DOHH2 (cell line): ENCODE measurements at regions not wholly inside any gene's neighbourhood (a gene's known extent, or its start where the extent isn't known, plus 50 kb on each side); places are given as distances from the start of the nearest gene placed in this dataset.

Experiments used
- H3F3A ChIP-seq: fragments of 200-600 bp; sonication (generic), shearing (Covaris generic); 2 replicates; pipeline ENCODE4 v1.6.0; 2016; ENCODE audit warnings: antibody characterized with exemption, mild to moderate bottlenecking; ENCODE audit not compliant: control insufficient read depth, insufficient read depth
- H3K27ac ChIP-seq: fragments of 200-600 bp; sonication (generic); 2 replicates; pipeline ENCODE4 v1.5.1; 2014; ENCODE audit warnings: low read depth, mild to moderate bottlenecking, low read length, moderate library complexity
- H3K27me3 ChIP-seq: fragments of 200-600 bp; sonication (generic); 2 replicates; pipeline ENCODE4 v1.6.1; 2014; ENCODE audit warnings: mild to moderate bottlenecking, low read length, mixed read lengths; ENCODE audit not compliant: control insufficient read depth
- H3K36me3 ChIP-seq: fragments of 200-600 bp; sonication (generic); 2 replicates; pipeline ENCODE4 v1.6.1; 2014; ENCODE audit warnings: mild to moderate bottlenecking, low read length, moderate library complexity, mixed read lengths; ENCODE audit not compliant: control insufficient read depth
- H3K4me1 ChIP-seq: fragments of 200-600 bp; sonication (generic); 2 replicates; pipeline ENCODE4 v1.6.1; 2014; ENCODE audit warnings: mild to moderate bottlenecking, low read length, mixed read lengths; ENCODE audit not compliant: control insufficient read depth
- H3K4me2 ChIP-seq: fragments of 200-600 bp; sonication (generic); 2 replicates; pipeline ENCODE4 v1.6.0; 2014; ENCODE audit warnings: mild to moderate bottlenecking, low read length, moderate library complexity
- H3K4me3 ChIP-seq: fragments of 200-600 bp; sonication (generic); 2 replicates; pipeline ENCODE4 v1.5.1; 2014; ENCODE audit warnings: mild to moderate bottlenecking, low read length, mixed read lengths
- H3K79me2 ChIP-seq: fragments of 200-600 bp; sonication (generic); 2 replicates; pipeline ENCODE4 v1.6.1; 2014; ENCODE audit warnings: mild to moderate bottlenecking, low read length, mixed read lengths; ENCODE audit not compliant: control insufficient read depth
- H3K9me2 ChIP-seq: fragments of 200-600 bp; sonication (generic); replicated peaks from 2 replicates; pipeline ENCODE4 v1.6.1; 2014; ENCODE audit warnings: mild to moderate bottlenecking, low read length, mixed read lengths; ENCODE audit not compliant: control insufficient read depth
- H3K9me3 ChIP-seq: fragments of 200-600 bp; sonication (generic); 2 replicates; pipeline ENCODE4 v1.6.1; 2014; ENCODE audit warnings: antibody characterized with exemption, low read length, mixed read lengths; ENCODE audit not compliant: control insufficient read depth, insufficient read depth
- H4K20me1 ChIP-seq: fragments of 200-600 bp; sonication (generic); 2 replicates; pipeline ENCODE4 v1.6.0; 2014; ENCODE audit warnings: low read depth, mild to moderate bottlenecking, antibody characterized with exemption, low read length, moderate library complexity; ENCODE audit not compliant: control insufficient read depth, insufficient read depth
- EZH2phosphoT487 ChIP-seq: fragments of 200-600 bp; sonication (generic); IDR thresholded peaks from 2 replicates; pipeline ENCODE4 v1.6.1; 2017; ENCODE audit warnings: borderline replicate concordance, mild to moderate bottlenecking, antibody characterized with exemption, low read length, moderate library complexity, mixed read lengths
- TF ChIP-seq, protein P1 (sequence below): fragments of 200-600 bp; sonication (generic); IDR thresholded peaks from one replicate; pipeline ENCODE4 v1.5.1; 2014; ENCODE audit warnings: antibody characterized with exemption, mild to moderate bottlenecking, low read depth, low read length; ENCODE audit not compliant: poor library complexity, severe bottlenecking

GRCh38 chr4:20381005-20381404 is 129.3 kb downstream of the SLIT2 start:
- Histone ChIP-seq H3K79me2 (no peaks in the 10 kb centered on the region), H3K4me2 (no peak overlapping the region), H3K4me3 (no peak overlapping the region), H3K9me2 (no peaks in the 10 kb centered on the region), H3K36me3 (no peaks in the 10 kb centered on the region), H3K27ac (no peak overlapping the region), H3F3A (no peaks in the 10 kb centered on the region), H3K9me3 (no peaks in the 10 kb centered on the region), H4K20me1 (no peaks in the 10 kb centered on the region), H3K4me1 (no peaks in the 10 kb centered on the region), H3K27me3 (no peaks in the 10 kb centered on the region)
- TF ChIP-seq EZH2phosphoT487, result no peak
- TF ChIP-seq, protein P1, sequence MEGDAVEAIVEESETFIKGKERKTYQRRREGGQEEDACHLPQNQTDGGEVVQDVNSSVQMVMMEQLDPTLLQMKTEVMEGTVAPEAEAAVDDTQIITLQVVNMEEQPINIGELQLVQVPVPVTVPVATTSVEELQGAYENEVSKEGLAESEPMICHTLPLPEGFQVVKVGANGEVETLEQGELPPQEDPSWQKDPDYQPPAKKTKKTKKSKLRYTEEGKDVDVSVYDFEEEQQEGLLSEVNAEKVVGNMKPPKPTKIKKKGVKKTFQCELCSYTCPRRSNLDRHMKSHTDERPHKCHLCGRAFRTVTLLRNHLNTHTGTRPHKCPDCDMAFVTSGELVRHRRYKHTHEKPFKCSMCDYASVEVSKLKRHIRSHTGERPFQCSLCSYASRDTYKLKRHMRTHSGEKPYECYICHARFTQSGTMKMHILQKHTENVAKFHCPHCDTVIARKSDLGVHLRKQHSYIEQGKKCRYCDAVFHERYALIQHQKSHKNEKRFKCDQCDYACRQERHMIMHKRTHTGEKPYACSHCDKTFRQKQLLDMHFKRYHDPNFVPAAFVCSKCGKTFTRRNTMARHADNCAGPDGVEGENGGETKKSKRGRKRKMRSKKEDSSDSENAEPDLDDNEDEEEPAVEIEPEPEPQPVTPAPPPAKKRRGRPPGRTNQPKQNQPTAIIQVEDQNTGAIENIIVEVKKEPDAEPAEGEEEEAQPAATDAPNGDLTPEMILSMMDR, result no peak

- Histone ChIP-seq H3K9me2 (no peaks in the 10 kb centered on the region), H3K9me3 (no peaks in the 10 kb centered on the region), H3K4me1 (no peaks in the 10 kb centered on the region), H3K4me3 (no peak overlapping the region), H3K27me3 (no peaks in the 10 kb centered on the region), H3K36me3 (no peaks in the 10 kb centered on the region), H3K79me2 (no peaks in the 10 kb centered on the region), H3K27ac (no peak overlapping the region), H3F3A (no peaks in the 10 kb centered on the region), H3K4me2 (no peak overlapping the region), H4K20me1 (no peaks in the 10 kb centered on the region)
- TF ChIP-seq, protein P1, result no peak
- TF ChIP-seq EZH2phosphoT487, result no peak
Observed at GRCh38 chr4:20383283-20383682, 131.6 kb downstream of the SLIT2 start.

GRCh38 chr4:20383969-20384368 is 132.3 kb downstream of the SLIT2 start:
- Histone ChIP-seq H3K9me2 (no peaks in the 10 kb centered on the region), H4K20me1 (no peaks in the 10 kb centered on the region), H3K27ac (no peak overlapping the region), H3F3A (no peaks in the 10 kb centered on the region), H3K4me2 (no peak overlapping the region), H3K36me3 (no peaks in the 10 kb centered on the region), H3K79me2 (no peaks in the 10 kb centered on the region), H3K4me3 (no peak overlapping the region), H3K27me3 (no peaks in the 10 kb centered on the region), H3K4me1 (no peaks in the 10 kb centered on the region), H3K9me3 (no peaks in the 10 kb centered on the region)
- TF ChIP-seq, protein P1, result no peak
- TF ChIP-seq EZH2phosphoT487, result no peak

GRCh38 chr4:20384456-20384855 is 132.8 kb downstream of the SLIT2 start:
- no peaks in the 10 kb centered on the region for H3K79me2 ChIP-seq
- no peaks in the 10 kb centered on the region for H3F3A ChIP-seq
- H3K9me3 ChIP-seq, result no peaks in the 10 kb centered on the region
- H3K4me2 ChIP-seq, result no peak overlapping the region
- no peak overlapping the region for H3K4me3 ChIP-seq
- H4K20me1 ChIP-seq, result no peaks in the 10 kb centered on the region
- H3K36me3 ChIP-seq, result no peaks in the 10 kb centered on the region
- no peak overlapping the region for H3K27ac ChIP-seq
- no peaks in the 10 kb centered on the region for H3K9me2 ChIP-seq
- no peaks in the 10 kb centered on the region for H3K27me3 ChIP-seq
- TF ChIP-seq, protein P1, result no peak
- TF ChIP-seq EZH2phosphoT487, result no peak
- H3K4me1 ChIP-seq, result no peaks in the 10 kb centered on the region
